ELF-1 (cell line): ENCODE measurements at regions not wholly inside any gene's neighbourhood (a gene's known extent, or its start where the extent isn't known, plus 50 kb on each side); places are given as distances from the start of the nearest gene placed in this dataset.

Experiments used
- DNase-seq: peaks from one replicate; pipeline ENCODE4 v3.0.0-alpha.2; 2016; ENCODE audit warnings: low read depth, low spot score

GRCh38 chr9:116078640-116079039, 75.0 kb upstream of the PAPPA start:
- DNase-seq: no peak

- no peak for DNase-seq
Measured at GRCh38 chr9:116080561-116080960, 73.0 kb upstream of the PAPPA start.

- DNase-seq: no peak
Measured at GRCh38 chr9:116081435-116082115, 72.0 kb upstream of the PAPPA start.

DNA sequence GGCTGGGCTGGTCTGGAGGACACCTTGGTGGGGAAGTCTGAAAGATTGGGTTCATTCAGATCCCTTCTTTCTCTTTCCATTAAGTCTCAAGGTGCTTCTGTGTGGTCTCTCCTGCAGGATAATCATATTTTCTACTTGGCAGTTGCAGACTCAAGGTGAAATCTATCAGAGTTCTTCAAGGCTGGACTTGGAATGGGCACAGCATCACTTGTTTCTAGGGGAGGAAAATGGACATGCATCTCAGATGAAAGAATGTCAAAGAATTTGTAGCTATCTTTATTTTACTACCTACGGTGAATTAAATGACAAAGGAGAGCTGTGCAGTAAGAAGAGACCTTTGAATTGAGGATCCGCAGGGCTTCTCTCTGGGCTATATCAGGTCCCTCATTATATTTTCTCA, 69.8 kb upstream of the PAPPA start:
- DNase-seq: no peak

DNA sequence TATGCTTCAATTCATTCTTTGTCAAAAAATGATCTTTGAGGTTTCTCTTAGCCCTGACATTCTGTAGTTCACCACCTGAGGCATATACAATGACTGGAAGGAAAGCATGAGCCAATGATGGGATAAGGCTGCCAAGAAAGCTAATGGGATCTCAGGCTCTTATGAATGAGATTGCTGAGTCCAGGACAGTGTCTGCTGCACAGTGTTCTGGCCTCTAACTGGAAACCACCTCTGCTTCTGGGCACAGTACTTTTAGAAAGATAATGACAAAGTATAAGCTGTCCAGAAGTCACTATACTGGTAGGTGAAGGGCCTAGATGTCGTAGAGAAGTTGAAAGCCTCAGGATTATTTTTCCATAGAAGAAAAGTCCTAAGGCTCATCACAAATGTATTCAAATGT, 69.1 kb upstream of the PAPPA start:
- no peak for DNase-seq

- no peak for DNase-seq
Measured at GRCh38 chr9:116087246-116087645, 66.3 kb upstream of the PAPPA start.

DNA sequence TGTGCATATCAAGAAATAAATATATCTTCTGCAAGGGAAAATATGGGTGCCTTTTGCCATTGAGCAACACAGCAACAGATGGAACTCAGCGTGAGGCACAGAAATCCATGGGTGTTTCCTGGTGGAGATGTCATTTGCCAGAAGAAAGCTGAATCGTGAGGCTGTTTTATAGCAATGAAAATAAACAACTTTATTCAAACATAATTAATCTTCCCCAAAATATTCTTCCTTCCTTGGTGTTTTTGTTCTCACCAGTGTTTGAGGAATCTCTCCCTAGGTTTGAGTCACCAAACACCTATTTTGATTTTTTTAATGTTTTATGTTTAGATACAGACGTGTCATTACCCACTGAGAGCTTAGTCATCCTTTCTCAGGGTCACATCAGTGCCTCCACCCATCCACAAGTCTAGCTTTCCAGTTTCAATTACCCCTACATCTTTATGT, 65.8 kb upstream of the PAPPA start:
- DNase-seq: no peak

DNA sequence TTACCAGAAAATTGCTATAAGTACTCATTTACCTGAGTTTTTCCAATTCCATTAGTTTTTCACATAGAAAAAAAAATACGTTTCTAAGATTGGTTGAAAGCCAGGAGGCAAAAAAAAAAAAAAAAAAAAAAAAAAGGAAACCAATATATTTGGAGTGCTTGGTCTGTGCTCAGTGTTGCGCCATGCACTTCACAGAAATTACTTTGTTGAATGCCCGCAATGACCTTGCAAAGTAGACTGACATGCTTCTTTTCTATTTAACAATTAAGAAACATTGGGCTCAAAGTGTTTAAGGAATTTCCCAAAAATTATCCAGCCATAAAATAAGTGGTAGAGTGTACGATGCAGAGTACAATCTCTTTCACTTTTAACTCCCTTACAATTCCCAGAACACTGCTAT, 65.2 kb upstream of the PAPPA start:
- no peak for DNase-seq

DNA sequence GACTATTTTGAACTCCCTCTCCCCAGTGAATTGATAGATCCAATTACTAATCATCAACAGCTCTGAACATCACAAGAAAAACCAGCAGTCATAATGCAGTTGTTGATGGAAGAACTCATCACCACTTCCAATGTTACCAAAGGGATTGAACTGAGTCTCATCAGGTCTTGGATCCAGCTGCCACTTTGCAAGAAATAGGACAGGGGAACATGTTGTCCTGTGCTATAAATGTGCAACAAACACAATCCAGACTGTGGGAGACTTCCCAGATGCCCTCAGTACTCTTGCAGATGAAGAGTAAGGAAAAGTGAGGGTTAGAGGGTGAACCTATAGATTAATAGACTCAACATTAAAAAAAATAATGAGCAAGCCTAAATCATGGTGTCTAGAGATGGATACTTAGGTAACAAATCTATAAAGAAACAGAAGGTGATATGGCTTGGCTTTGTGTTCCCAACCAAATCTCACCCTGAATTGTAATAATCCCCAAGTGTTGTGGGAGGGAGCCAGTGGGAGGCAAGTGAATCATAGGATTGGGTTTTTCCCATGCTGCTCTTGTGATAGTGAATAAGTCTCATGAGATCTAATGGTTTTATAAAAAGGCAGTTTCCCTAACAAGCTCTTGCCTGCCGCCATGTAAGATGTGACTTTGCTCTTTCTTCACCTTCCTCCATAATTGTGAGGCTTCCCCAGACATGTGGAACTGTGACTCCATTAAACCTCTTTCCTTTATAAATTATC, 63.4 kb upstream of the PAPPA start:
- no peak for DNase-seq

- DNase-seq: no peak
Measured at GRCh38 chr9:116094846-116095245, 58.7 kb upstream of the PAPPA start.

GRCh38 chr9:116095403-116095802, 58.2 kb upstream of the PAPPA start:
- DNase-seq: no peak

DNA sequence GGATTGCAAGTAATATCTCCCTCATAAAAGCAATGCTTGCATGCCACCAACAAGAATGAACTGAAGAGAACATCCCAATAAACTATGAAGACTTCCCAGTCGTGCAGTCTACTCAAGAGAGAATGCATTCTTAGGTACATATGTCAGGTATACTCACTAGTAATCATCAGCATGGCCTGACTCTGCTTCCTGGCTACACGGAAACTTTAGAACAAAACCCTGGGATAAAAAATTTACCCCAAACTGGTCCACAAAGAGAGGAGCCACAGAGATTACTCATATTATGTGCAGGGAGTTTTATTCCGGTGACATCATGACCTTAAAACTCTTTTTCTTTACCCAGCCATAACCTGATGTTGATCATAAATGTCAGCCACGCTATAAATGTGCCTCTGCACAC, 57.5 kb upstream of the PAPPA start:
- no peak for DNase-seq

DNA sequence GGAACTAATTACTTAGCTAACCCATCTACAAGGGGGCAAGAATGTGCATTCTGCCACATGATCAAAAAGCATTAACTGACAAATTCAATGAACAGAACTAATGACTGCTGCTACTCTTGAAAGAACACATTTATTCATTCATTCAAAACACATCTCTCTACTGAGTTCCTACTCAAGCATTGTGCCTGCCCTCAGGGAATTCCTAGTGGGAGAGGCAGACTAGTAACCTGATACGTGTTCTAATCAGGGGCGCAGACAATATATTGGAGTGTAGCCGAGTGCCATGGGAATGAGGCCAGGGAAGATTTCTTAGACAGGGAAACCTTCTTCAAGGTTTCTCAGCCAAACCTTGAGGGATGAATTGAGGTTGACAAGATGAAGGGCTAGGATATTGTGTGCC, 56.7 kb upstream of the PAPPA start:
- DNase-seq: peak; percentile 4

DNA sequence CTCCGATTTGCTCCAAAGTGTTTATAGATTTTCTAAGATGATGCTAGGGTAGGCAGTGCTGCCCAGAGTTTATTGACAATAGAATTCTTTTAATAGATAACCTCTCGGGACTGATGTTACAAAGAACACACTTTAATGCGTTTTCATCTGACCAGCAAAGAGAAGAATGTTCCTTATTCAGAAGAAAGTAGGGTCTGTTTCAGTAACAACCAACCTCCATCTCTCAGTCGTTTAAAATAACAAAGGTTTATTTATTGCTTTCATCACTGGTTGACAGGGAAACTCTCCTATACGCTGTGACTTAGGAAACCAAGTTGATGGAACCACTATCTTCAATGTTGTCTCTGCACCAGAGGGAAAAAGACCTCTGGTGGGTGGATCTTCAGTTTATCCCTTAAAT, 55.1 kb upstream of the PAPPA start:
- DNase-seq: no peak

GRCh38 chr9:116099821-116100220, 53.8 kb upstream of the PAPPA start:
- no peak for DNase-seq

DNA sequence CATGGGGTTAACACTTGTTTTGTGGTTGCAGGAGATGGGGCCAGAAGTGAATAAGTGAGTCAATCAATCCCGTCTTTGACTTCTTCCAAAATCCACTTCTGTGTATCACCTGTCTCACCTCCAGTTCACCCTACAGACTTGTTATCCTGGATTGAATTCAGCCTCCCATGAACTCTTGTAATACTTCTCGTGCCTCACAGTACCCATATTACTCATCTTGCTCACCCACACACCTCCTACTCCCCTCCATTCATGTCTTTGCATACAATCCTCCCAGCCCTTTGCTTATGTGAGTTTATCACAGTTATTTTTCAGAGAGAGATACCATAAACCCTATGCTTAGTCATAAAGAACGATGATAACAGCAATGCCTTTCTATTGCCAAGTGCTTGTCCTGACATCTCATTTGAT, 52.9 kb upstream of the PAPPA start:
- DNase-seq: no peak

DNA sequence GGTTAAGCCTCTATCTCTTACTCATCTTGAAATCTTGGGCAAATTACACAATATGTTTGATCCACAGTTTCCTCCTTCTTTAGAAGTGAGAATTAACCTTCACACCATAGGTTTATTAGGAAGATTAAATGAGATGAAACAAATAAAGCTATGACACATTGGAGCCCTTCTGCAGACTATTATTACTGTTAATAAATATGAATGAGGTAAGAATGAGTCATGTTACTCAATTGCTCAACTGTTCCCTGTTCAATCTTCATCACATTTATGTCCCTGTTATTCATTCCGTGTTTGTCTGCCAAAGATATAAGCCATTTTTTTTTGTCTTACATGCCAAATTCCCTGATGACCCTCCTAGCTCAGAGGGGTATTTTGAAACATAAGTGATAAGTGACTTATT, 52.1 kb upstream of the PAPPA start:
- no peak for DNase-seq

DNA sequence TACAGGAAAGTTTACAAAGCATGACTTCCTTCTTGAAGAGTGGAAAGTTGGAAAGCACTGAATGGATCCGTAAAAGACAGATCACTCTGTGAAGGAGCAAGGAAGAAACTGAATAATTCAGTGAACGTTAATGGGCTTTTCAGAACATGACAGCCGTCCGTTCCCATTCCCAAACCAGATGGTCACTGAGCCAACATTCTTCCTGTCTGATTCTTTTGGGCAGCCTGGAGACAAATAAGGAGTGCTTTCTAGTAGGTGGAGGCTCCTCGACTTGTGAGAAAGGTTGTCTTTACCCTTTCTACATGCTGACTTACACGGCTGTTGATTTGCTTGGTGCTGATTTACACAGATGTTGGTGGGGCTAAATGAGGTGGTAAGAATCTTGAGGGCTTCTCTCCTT, 51.0 kb upstream of the PAPPA start:
- DNase-seq: no peak
